ENCODE measurements at regions not wholly inside any gene's neighbourhood (a gene's known extent, or its start where the extent isn't known, plus 50 kb on each side); places are given as distances from the start of the nearest gene placed in this dataset.

DNA sequence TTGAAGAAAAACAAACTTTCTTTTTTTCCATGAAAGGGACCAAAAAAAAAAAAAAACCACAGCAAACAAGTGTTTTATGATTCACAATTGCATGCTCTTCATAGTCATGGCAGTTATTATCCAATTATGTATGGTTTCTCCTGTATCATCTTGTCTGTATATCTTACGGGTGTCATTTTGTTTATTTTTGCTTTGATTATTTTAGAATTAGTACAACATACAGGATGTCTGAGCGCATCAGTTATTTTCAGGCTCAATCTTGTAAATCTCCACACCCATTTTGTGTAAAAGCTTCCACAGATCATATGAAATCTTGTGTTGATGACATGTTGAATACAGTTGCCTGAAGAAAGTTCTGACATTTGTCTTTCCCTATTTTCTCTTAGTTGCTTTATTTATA, 280.3 kb downstream of the KLF5 start:
- H3K4me2 ChIP-seq (ENCODE audit: low read length), result no peak overlapping the region

DNA sequence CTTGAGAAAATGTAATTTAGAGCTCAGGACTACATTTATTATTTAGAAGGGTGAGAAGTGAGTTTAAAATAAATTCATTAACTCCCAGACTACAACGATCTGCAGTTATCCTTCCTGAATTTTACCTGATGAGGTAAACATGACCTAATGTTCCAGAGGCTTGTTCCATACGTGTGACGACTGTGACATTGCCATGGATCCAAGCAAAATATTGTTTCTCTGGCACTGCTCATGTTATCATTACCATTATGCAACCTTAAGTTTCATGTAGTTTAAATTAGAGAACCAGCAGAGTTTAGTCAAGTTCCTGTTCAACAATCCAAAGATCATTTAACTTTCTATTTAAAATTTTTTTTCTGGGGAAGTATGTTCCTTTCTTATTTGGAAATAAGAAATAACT, 279.6 kb downstream of the KLF5 start:
- no peaks in the 10 kb centered on the region for H3K27me3 ChIP-seq (ENCODE audit: insufficient read depth, low read depth, low read length)
- TF ChIP-seq POLR2AphosphoS5 (IDR thresholded peaks at IDR 0.05), result no peak
- no peak for TF ChIP-seq MXI1 (conservative IDR thresholded peaks at IDR 0.05; ENCODE audit: poor library complexity, severe bottlenecking)
- TF ChIP-seq EZH2 (IDR thresholded peaks at IDR 0.05; ENCODE audit: borderline replicate concordance, insufficient read depth, low read length, poor library complexity, severe bottlenecking), result no peak
- no peak for TF ChIP-seq SMC3 (conservative IDR thresholded peaks at IDR 0.05; ENCODE audit: poor library complexity)
- TF ChIP-seq EP300 (conservative IDR thresholded peaks at IDR 0.05; ENCODE audit: poor library complexity, severe bottlenecking), result no peak
- H3K27ac ChIP-seq (ENCODE audit: low read length), result no peak overlapping the region
- no peaks in the 10 kb centered on the region for H3K9me2 ChIP-seq (ENCODE audit: insufficient read depth, low read length)
- H3K4me3 ChIP-seq (ENCODE audit: low read length), result no peak overlapping the region
- no peak overlapping the region for H3K4me2 ChIP-seq (ENCODE audit: low read length)
- no peaks in the 10 kb centered on the region for H4K20me1 ChIP-seq (ENCODE audit: insufficient read depth)
- no peaks in the 10 kb centered on the region for H3K36me3 ChIP-seq (ENCODE audit: insufficient read depth, low read length)
- no peaks in the 10 kb centered on the region for H3K9me3 ChIP-seq (ENCODE audit: low read length)
- H2AFZ ChIP-seq (ENCODE audit: low read depth, low read length), result no peak overlapping the region
- no peak overlapping the region for H3K9ac ChIP-seq (ENCODE audit: low read length)
- no peaks in the 10 kb centered on the region for H3F3A ChIP-seq (ENCODE audit: insufficient read depth, low read length, poor library complexity, severe bottlenecking)
- H3K79me2 ChIP-seq (replicated peaks; ENCODE audit: insufficient read depth, low read length), result no peaks in the 10 kb centered on the region

More for the DNA sequence above, 280.3 kb downstream of the KLF5 start:
- H3K27ac ChIP-seq (ENCODE audit: low read length), result no peak overlapping the region
- H3K36me3 ChIP-seq (ENCODE audit: insufficient read depth, low read length), result no peaks in the 10 kb centered on the region
- TF ChIP-seq, protein P1, sequence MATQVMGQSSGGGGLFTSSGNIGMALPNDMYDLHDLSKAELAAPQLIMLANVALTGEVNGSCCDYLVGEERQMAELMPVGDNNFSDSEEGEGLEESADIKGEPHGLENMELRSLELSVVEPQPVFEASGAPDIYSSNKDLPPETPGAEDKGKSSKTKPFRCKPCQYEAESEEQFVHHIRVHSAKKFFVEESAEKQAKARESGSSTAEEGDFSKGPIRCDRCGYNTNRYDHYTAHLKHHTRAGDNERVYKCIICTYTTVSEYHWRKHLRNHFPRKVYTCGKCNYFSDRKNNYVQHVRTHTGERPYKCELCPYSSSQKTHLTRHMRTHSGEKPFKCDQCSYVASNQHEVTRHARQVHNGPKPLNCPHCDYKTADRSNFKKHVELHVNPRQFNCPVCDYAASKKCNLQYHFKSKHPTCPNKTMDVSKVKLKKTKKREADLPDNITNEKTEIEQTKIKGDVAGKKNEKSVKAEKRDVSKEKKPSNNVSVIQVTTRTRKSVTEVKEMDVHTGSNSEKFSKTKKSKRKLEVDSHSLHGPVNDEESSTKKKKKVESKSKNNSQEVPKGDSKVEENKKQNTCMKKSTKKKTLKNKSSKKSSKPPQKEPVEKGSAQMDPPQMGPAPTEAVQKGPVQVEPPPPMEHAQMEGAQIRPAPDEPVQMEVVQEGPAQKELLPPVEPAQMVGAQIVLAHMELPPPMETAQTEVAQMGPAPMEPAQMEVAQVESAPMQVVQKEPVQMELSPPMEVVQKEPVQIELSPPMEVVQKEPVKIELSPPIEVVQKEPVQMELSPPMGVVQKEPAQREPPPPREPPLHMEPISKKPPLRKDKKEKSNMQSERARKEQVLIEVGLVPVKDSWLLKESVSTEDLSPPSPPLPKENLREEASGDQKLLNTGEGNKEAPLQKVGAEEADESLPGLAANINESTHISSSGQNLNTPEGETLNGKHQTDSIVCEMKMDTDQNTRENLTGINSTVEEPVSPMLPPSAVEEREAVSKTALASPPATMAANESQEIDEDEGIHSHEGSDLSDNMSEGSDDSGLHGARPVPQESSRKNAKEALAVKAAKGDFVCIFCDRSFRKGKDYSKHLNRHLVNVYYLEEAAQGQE (IDR thresholded peaks at IDR 0.05; ENCODE audit: borderline replicate concordance), result no peak
- TF ChIP-seq SMC3 (conservative IDR thresholded peaks at IDR 0.05; ENCODE audit: poor library complexity) (no peak), POLR2AphosphoS5 (IDR thresholded peaks at IDR 0.05) (no peak)
- H3K4me3 ChIP-seq (ENCODE audit: low read length), result no peak overlapping the region
- H3K9ac ChIP-seq (ENCODE audit: low read length), result no peak overlapping the region
- no peaks in the 10 kb centered on the region for H3K27me3 ChIP-seq (ENCODE audit: insufficient read depth, low read depth, low read length)
- no peaks in the 10 kb centered on the region for H3K9me3 ChIP-seq (ENCODE audit: low read length)
- H3K79me2 ChIP-seq (replicated peaks; ENCODE audit: insufficient read depth, low read length), result no peaks in the 10 kb centered on the region
- H3F3A ChIP-seq (ENCODE audit: insufficient read depth, low read length, poor library complexity, severe bottlenecking), result no peaks in the 10 kb centered on the region
- H4K20me1 ChIP-seq (ENCODE audit: insufficient read depth), result no peaks in the 10 kb centered on the region
- H3K9me2 ChIP-seq (ENCODE audit: insufficient read depth, low read length), result no peaks in the 10 kb centered on the region
- H2AFZ ChIP-seq (ENCODE audit: low read depth, low read length), result no peak overlapping the region

DNA sequence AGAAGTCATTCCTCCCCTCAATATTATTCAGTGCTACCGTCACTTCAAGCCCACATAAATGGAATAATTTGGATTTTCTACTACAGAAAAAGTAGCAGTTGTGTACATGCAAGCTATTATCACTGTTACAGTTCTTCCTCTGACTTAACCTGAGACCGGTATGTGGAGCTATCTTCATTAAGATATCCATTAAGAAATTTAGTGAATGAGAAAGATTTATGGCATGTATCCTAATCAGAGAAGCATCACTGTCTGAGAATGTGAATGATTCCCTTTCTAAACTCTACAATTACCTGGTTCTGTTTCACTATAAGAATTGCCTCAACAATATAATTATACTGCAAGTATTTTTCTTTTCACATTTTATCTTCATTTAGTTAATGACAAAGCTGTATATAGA, 278.7 kb downstream of the KLF5 start:
- H3K9ac ChIP-seq (ENCODE audit: low read length), result no peak overlapping the region
- H3K36me3 ChIP-seq (ENCODE audit: insufficient read depth, low read length), result no peaks in the 10 kb centered on the region

More for the DNA sequence above, 278.7 kb downstream of the KLF5 start:
- H2AFZ ChIP-seq (ENCODE audit: low read depth, low read length), result no peak overlapping the region
- no peaks in the 10 kb centered on the region for H3K27me3 ChIP-seq (ENCODE audit: insufficient read depth, low read depth, low read length)
- no peaks in the 10 kb centered on the region for H4K20me1 ChIP-seq (ENCODE audit: insufficient read depth)
- H3K4me2 ChIP-seq (ENCODE audit: low read length), result no peak overlapping the region
- H3K4me3 ChIP-seq (ENCODE audit: low read length), result no peak overlapping the region
- H3K79me2 ChIP-seq (replicated peaks; ENCODE audit: insufficient read depth, low read length), result no peaks in the 10 kb centered on the region
- TF ChIP-seq TAF1 (IDR thresholded peaks at IDR 0.05; ENCODE audit: low read depth) (no peak), RAD21 (conservative IDR thresholded peaks at IDR 0.05) (no peak), EP300 (conservative IDR thresholded peaks at IDR 0.05; ENCODE audit: poor library complexity, severe bottlenecking) (no peak), EZH2 (IDR thresholded peaks at IDR 0.05; ENCODE audit: borderline replicate concordance, insufficient read depth, low read length, poor library complexity, severe bottlenecking) (no peak), POLR2AphosphoS5 (IDR thresholded peaks at IDR 0.05) (no peak), MXI1 (conservative IDR thresholded peaks at IDR 0.05; ENCODE audit: poor library complexity, severe bottlenecking) (no peak), SMC3 (conservative IDR thresholded peaks at IDR 0.05; ENCODE audit: poor library complexity) (no peak)
- TF ChIP-seq, protein P2, sequence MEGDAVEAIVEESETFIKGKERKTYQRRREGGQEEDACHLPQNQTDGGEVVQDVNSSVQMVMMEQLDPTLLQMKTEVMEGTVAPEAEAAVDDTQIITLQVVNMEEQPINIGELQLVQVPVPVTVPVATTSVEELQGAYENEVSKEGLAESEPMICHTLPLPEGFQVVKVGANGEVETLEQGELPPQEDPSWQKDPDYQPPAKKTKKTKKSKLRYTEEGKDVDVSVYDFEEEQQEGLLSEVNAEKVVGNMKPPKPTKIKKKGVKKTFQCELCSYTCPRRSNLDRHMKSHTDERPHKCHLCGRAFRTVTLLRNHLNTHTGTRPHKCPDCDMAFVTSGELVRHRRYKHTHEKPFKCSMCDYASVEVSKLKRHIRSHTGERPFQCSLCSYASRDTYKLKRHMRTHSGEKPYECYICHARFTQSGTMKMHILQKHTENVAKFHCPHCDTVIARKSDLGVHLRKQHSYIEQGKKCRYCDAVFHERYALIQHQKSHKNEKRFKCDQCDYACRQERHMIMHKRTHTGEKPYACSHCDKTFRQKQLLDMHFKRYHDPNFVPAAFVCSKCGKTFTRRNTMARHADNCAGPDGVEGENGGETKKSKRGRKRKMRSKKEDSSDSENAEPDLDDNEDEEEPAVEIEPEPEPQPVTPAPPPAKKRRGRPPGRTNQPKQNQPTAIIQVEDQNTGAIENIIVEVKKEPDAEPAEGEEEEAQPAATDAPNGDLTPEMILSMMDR (IDR thresholded peaks at IDR 0.05; ENCODE audit: poor library complexity, severe bottlenecking), result no peak
- TF ChIP-seq, protein P1 (IDR thresholded peaks at IDR 0.05; ENCODE audit: borderline replicate concordance), result no peak
- no peaks in the 10 kb centered on the region for H3K9me3 ChIP-seq (ENCODE audit: low read length)
- no peaks in the 10 kb centered on the region for H3F3A ChIP-seq (ENCODE audit: insufficient read depth, low read length, poor library complexity, severe bottlenecking)
- no peaks in the 10 kb centered on the region for H3K9me2 ChIP-seq (ENCODE audit: insufficient read depth, low read length)
- no peak overlapping the region for H3K27ac ChIP-seq (ENCODE audit: low read length)

All from neural cell (in vitro differentiated cells).